GM18498 (cell line): ENCODE measurements at regions not wholly inside any gene's neighbourhood (a gene's known extent, or its start where the extent isn't known, plus 50 kb on each side); places are given as distances from the start of the nearest gene placed in this dataset.

Experiments
- ATAC-seq: cut with Tn5 transposase; IDR thresholded peaks from one replicate; pipeline ENCODE4 v1.9.1; 2021; ENCODE audit warnings: mild to moderate bottlenecking, moderate library complexity; ENCODE audit not compliant: unreplicated experiment

DNA sequence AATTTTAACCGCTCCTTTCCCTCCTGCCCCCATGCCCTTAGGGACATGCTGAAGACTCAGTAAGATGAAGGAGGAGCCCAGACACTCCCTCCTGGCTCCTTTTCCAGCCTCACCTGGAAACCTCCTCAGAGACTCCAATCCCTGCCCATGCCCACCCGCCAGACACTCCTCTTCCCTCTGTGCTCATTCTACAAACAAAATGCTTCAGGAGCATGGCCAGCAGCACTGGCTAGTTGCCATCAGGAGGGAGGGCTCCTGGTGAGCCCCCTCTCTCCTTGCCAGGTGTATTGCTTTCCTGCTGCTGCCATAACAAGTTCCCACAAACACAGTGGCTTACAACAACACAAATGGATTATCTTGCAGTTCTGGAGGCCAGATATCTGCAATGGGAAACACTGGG lies 126.1 kb downstream of the PSMG1 start:
- no peak for ATAC-seq

- ATAC-seq, result no peak
Observed at GRCh38 chr21:39056636-39057035, 126.6 kb downstream of the PSMG1 start.

- no peak for ATAC-seq
Observed at GRCh38 chr21:39055167-39055767, 128.0 kb downstream of the PSMG1 start.

- ATAC-seq, result no peak
Observed at GRCh38 chr21:39054066-39054465, 129.2 kb downstream of the PSMG1 start.

DNA sequence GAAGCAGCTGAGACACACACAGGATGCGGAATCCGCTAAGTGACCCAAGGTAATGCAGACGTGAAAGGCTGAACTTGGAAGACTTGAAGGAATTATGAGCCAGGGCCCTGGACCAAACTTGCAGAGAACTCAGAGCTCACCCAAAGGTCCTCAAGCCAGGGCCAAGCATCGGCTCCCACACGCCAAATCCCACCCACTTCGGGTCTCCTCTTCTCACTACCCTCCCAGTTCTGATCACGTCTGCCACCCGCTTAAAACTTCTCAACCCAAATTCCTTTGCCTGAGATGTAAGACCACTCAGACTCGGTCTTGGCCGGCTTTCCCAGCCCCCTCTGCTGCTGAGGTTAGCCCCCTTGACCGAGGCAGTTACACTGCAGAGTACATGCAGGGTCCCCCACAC lies 130.1 kb downstream of the PSMG1 start:
- no peak for ATAC-seq

DNA sequence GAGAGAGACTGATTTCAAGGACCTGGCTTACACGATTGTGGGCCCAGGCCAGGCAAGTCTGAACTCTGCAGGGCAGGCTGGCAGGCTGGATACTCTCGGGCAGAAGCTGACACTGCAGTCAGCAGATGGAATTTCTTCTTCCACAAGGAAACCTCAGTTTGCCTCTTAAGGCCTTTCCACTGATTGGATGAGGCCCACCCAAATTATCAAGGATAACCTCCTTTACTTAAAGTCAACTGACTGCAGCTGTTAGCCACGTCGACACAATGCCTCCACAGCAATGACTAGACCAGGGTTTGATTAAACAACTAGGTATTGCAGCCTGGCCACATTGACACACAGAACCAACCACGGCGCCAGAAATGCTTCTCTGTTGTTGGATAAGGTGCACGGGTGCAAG lies 130.5 kb downstream of the PSMG1 start:
- no peak for ATAC-seq

DNA sequence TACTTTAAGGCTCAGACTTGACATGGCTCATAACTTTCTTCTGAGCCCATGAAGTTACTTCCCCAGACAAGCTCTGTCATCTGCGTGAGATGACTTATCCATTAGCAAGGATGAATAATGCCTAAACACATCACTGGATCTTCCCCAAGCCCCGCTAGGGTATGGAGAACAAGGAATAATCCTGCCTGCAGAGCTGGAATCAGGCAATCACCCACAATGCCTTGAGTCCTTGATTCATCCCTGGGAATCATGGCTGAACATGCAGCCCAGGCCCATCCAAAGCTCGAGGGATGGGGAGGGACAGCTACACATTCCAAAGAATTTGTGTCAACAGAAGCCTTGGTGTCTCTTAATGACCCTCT lies 131.7 kb downstream of the PSMG1 start:
- ATAC-seq, result no peak

DNA sequence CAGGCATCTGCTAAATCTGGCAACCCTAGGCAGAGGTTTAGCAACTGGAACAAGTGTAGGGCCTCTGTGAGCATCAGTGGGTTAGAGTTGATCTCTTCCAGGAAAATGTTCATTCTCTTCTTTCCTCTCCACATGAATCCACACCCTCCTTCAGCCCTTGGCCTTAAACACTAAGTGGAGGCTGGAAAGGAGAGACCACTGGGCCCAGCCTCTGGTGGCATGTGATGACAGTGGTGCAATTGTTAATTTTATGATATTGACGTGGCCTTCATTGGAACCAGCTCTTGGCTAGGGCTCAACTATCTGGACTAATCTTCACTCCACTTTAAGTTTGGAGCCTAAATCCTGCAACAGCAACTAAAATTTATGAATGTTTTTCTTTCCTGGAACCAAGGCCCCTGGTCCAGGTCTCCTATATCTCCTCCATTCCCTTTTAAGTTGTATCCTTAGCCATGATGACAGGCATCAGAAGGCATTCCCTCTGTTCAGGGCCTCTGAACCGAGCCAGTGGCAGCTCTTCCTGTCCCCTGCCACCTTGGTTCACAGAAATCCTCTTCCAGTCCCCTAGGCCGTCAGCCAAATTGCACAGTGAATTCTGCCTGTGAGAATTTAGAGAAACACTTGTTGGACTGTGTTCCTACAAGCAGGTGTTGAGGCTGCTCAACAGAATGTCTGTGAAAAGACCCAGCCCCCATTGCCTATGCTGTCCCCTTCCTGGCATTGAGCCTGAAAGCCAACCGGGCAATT lies 132.2 kb downstream of the PSMG1 start:
- no peak for ATAC-seq

GRCh38 chr21:39048574-39048973 lies 134.7 kb downstream of the PSMG1 start:
- ATAC-seq, result no peak

DNA sequence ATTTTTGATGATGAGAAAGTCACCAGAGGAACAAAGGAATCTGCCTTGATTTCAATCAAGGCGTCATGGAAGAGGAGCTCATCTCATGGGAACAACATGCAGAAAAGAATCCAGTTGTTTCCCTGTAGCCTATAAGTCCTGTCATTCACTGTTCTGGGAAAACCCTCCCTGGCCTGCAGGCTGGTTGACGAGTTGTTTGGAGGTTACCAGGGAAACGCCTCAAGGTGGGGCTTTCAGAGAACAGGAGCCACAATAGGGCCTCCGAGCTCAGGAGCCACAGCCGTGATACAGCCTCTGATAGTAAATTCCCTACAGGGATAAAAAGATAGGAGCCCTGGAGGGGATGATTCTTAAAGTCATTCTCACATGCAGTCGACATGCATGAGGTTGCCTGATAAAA lies 135.2 kb downstream of the PSMG1 start:
- ATAC-seq, result no peak

- no peak for ATAC-seq
Observed at GRCh38 chr21:39047046-39047445, 136.2 kb downstream of the PSMG1 start.

- no peak for ATAC-seq
Observed at GRCh38 chr21:39046236-39046916, 136.9 kb downstream of the PSMG1 start.

DNA sequence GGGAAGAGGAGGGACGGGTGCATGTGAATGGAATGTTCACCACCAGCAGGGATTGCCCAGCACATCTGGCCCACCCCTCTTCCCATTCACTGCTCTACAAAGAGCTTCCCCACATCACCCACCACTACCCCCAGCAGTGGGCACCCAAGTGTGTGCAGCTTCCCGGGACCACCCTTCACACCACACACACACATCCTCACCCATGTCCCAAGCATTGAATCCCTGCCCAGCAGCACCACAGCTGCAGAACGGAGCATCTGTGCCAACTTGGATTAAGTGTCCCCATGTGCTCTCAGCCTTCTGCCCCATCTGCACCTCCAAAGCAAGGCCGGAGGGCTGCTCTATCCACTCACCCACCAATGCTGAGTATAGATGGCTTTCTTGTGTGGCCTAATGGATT lies 141.4 kb downstream of the PSMG1 start:
- no peak for ATAC-seq

- ATAC-seq, result no peak
Observed at GRCh38 chr21:39040494-39041110, 142.6 kb downstream of the PSMG1 start.

DNA sequence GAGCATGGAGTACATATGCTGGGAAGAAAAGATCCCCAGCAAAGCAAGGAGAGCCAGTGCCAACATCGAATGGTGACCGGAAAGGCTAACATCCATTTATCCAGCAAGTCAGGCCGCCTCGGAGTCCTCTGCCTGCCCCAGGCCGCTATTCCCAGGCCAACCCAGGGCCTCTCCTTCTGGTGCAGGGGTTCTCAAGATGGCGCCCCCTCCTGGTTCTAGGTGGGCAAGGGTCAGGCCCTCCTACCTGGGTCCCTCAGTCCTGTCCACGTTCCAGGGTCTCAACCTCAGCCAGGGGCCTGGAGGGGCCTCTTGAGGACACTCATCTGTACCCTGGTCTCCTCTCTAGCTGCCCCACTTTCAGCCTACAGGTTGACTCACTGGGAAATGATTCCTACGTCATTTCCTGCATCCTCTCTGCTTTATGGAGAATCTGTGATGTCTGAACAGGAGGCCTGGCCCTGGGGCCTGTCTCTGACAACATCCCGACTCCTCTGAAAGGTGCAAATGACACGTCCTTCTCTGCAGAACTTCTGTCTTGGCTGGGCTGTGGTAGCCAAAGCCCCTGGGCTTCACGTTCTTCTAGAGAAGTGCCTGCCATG lies 145.3 kb downstream of the PSMG1 start:
- no peak for ATAC-seq

DNA sequence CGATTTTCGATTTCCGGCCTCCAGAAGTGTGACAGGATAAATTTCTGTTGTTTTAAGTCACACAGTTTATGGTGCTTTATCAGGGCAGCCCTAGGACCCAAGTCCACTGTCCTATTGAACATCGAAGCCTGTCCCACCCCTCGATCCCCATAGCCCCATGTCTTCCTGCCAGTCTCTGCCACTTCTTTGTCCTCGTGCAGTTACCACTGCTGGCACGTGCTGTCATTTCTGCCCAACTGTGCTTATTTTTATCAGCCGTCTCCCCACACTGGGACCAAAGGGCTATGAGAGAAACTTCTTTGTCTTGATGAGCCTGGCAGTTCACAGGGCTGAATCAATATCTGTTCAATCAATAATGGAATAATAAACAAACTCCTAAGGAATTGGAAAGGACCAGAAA lies 146.7 kb downstream of the PSMG1 start:
- ATAC-seq, result no peak

DNA sequence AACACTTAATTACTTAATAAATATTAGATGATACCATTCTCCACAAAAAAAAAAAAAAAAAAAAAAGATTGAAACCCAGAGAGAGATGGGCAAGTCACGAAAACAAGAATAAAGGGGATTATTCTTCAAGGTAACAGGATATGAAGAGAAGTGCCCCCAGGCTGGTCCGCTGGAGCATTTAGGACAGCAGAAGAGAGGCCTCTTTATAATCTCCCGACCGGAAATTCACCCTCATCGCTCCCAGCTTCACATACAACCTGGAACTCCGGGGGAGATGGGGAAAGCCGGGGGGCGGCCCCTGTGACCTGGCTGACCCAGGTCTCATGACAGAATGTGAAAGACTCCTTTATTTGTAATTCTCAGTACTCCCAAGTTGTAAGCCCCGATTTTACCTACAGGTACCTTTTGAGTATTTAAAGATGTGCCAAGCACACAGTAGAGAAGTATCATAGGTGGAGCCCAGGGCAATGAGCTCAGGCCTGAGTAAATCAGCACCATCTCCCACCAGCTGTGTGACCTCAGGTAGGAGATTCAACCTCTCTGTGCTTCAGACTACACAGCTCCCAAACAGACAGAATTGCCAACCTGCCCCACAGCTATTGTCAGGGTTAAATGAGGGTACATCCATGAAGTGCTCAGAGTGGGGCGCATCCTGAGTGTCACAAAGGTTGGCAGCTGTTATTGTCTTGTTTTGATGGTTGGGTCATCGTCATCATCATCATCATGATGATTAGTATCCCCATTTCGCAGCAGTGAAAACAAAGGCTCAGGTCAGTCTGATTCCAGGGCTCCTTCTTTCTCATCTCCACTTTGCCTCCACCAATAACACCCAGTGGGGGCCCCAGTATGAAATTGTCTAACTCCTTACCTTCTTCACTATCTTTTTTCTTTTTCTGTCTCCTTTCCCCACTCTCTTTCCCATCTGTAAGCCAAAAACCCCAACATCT lies 148.4 kb downstream of the PSMG1 start:
- no peak for ATAC-seq

GRCh38 chr21:39033878-39034589 lies 149.2 kb downstream of the PSMG1 start:
- ATAC-seq, result no peak
